Uterus (tissue), 2 donors: ENCODE measurements at regions not wholly inside any gene's neighbourhood (a gene's known extent, or its start where the extent isn't known, plus 50 kb on each side); places are given as distances from the start of the nearest gene placed in this dataset.

ENCODE experiments used
- CTCF ChIP-seq, 4 experiments: fragments of 200-600 bp in 2 of 4; fragments of 450-650 bp in 2 of 4; sonication (generic) in 2 of 4; IDR thresholded peaks; one replicate each; pipeline ENCODE4 v1.5.1; 2016 to 2019; ENCODE audit warnings: antibody characterized with exemption in 4 of 4, mild to moderate bottlenecking in 2 of 4, moderate library complexity in 1 of 4
- POLR2A ChIP-seq, 2 donors: fragments of 450-650 bp; IDR thresholded peaks; one replicate each; pipeline ENCODE4 v1.6.1; 2016; ENCODE audit warnings: antibody characterized with exemption in 2 of 2, mild to moderate bottlenecking in 1 of 2, moderate library complexity in 1 of 2

- TF ChIP-seq CTCF (IDR thresholded peaks at IDR 0.05) (no peak), POLR2A (IDR thresholded peaks at IDR 0.05) (no peak)
Measured at GRCh38 chr20:54714817-54715216, 239.4 kb downstream of the DOK5 start.
